ENCODE measurements at regions not wholly inside any gene's neighbourhood (a gene's known extent, or its start where the extent isn't known, plus 50 kb on each side); places are given as distances from the start of the nearest gene placed in this dataset.

DNA sequence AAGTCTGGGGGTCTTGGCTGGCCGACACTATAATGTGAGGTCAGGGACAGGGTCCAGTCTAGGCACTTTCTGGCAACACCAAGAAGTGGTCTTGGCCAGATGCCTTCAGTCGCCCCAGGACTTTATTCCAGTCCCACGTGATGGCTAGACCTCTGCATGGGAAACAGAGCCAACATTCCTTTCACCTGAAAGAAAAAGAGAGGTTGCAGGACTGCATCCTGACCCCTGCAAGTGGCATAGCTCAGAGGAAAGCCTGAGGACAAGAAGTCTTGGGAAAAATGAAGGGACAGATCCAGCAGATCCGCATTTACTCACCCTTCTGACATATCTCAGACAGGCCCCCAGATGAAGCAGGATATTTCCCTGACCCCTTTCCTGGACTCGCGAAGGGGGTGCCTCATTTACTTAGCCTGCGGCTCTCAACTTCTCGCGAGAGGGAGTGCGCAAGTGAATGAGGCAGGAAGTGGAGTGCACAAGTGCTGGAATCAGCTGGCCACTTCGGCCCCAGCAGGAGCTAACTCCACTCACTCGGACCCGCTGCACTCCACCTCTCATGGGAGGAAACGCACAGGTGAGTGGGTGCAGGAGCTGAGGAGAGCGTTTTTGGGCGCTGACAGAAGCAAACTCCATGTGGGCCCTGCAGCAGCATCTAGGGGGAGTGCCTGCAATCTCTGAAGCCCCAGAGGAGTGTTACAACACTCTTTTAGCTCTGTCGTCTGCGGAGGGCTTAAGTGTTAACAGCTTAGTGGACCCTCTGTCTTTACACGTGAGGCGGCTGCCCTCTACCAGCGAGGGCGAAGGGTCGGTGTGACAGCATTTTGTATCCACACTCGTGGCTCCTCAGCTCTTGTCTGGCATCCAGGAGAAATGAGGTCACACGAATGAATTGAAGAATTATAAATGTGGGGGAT is 916.2 kb upstream of the GHITM start:
- Histone ChIP-seq H3K36me3 (no peaks in the 10 kb centered on the region), H3K4me3 (no peak overlapping the region), H3K27ac (no peak overlapping the region), H3K4me1 (replicated peaks) (no peaks in the 10 kb centered on the region), H3K27me3 (replicated peaks; ENCODE audit: insufficient read depth) (no peaks in the 10 kb centered on the region), H3K9me3 (no peaks in the 10 kb centered on the region)
- 84% methylated on average over 25 of the region's 25 CpGs for WGBS
- DNase-seq (ENCODE audit: low spot score) = no peak
- intact Hi-C loops (cut with DNase I) = no loop called here
- TF ChIP-seq POLR2AphosphoS5 (IDR thresholded peaks at IDR 0.05) = no peak
- TF ChIP-seq POLR2A (IDR thresholded peaks at IDR 0.05) = no peak
- TF ChIP-seq, protein P1, sequence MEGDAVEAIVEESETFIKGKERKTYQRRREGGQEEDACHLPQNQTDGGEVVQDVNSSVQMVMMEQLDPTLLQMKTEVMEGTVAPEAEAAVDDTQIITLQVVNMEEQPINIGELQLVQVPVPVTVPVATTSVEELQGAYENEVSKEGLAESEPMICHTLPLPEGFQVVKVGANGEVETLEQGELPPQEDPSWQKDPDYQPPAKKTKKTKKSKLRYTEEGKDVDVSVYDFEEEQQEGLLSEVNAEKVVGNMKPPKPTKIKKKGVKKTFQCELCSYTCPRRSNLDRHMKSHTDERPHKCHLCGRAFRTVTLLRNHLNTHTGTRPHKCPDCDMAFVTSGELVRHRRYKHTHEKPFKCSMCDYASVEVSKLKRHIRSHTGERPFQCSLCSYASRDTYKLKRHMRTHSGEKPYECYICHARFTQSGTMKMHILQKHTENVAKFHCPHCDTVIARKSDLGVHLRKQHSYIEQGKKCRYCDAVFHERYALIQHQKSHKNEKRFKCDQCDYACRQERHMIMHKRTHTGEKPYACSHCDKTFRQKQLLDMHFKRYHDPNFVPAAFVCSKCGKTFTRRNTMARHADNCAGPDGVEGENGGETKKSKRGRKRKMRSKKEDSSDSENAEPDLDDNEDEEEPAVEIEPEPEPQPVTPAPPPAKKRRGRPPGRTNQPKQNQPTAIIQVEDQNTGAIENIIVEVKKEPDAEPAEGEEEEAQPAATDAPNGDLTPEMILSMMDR (IDR thresholded peaks at IDR 0.05) = no peak

DNA sequence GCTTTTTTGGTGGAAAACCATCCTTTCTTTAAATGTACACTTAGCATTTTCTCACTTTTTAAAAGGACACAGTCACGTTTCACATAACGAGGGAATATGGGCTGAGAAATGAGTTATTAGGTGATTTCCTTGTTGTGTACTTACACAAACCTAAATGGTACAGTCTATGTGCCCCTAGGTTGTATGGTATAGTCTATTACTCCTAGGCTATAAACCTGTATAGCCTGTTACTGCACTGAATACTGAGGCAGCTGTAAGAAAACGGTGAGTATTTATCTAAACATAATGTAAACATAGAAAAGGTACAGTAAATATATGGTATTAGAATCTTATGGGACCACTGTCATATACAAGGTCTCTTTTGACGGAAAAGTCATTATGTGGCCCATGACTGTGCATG is 913.5 kb upstream of the GHITM start:
- DNase-seq (ENCODE audit: low spot score) = no peak
- no peak for TF ChIP-seq POLR2AphosphoS5 (IDR thresholded peaks at IDR 0.05)
- TF ChIP-seq, protein P1 (IDR thresholded peaks at IDR 0.05) = no peak
- no peak for TF ChIP-seq POLR2A (IDR thresholded peaks at IDR 0.05)
- Histone ChIP-seq H3K4me3 (no peak overlapping the region), H3K27ac (no peak overlapping the region), H3K9me3 (no peaks in the 10 kb centered on the region), H3K36me3 (no peaks in the 10 kb centered on the region), H3K27me3 (replicated peaks; ENCODE audit: insufficient read depth) (no peaks in the 10 kb centered on the region), H3K4me1 (replicated peaks) (no peaks in the 10 kb centered on the region)
- 61% methylated on average over 4 of the region's 4 CpGs for WGBS
- intact Hi-C loops (cut with DNase I) = no loop called here

DNA sequence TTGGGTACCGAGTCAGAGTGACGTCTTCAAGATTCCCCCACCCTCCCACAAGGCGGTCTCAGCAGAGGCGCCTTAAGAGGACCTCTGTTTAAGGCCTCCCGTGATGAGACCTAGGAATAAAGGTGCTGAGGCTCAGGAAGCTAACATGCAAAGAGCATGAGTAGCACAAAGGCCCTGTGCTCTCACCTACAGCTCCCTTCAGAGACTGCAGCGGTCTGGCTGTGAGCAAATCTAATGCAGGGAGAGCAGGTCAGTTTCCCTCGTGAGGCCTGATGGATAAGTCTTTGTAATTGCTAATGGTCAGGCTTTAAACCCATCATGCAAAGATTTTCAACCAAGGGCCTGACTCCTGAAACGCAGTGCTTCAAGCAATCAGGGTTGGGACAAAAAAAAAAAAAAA is 909.3 kb upstream of the GHITM start:
- WGBS = 93% methylated on average over 8 of the region's 8 CpGs
- Histone ChIP-seq H3K27ac (no peak overlapping the region), H3K36me3 (no peaks in the 10 kb centered on the region), H3K27me3 (replicated peaks; ENCODE audit: insufficient read depth) (no peaks in the 10 kb centered on the region), H3K4me3 (no peak overlapping the region), H3K9me3 (no peaks in the 10 kb centered on the region), H3K4me1 (replicated peaks) (no peaks in the 10 kb centered on the region)
- intact Hi-C loops (cut with DNase I) = no loop called here
- TF ChIP-seq POLR2A (IDR thresholded peaks at IDR 0.05) = no peak
- no peak for DNase-seq (ENCODE audit: low spot score)

DNA sequence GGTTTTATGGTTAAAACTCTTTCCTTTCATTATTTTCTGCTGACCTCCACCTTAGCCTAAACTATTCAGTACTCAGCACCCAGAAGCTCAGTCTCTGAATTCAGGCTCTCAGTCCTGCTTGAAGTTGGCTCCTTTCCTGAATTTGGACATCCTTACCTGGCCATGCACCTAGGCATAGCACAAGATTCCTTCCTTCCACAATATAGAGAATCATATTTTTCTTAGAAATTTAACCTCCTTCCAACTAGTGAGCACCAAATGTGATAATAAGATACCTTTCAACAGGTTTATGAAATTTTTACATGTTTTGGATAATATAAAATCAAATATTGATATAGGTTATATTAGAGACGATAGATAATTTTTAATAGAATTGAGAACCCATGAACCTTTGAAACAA is 905.6 kb upstream of the GHITM start:
- DNase-seq (ENCODE audit: low spot score) = no peak
- no peaks in the 10 kb centered on the region for H3K9me3 ChIP-seq
- TF ChIP-seq POLR2AphosphoS5 (IDR thresholded peaks at IDR 0.05) = no peak
- TF ChIP-seq, protein P1 (IDR thresholded peaks at IDR 0.05) = no peak
- H3K4me1 ChIP-seq (replicated peaks) = no peaks in the 10 kb centered on the region
- WGBS = 25% methylated on average over 1 of the region's 1 CpG
- no peak overlapping the region for H3K4me3 ChIP-seq
- intact Hi-C loops (cut with DNase I) = no loop called here
- H3K36me3 ChIP-seq = no peaks in the 10 kb centered on the region
- H3K27ac ChIP-seq = no peak overlapping the region
- H3K27me3 ChIP-seq (replicated peaks; ENCODE audit: insufficient read depth) = no peaks in the 10 kb centered on the region

DNA sequence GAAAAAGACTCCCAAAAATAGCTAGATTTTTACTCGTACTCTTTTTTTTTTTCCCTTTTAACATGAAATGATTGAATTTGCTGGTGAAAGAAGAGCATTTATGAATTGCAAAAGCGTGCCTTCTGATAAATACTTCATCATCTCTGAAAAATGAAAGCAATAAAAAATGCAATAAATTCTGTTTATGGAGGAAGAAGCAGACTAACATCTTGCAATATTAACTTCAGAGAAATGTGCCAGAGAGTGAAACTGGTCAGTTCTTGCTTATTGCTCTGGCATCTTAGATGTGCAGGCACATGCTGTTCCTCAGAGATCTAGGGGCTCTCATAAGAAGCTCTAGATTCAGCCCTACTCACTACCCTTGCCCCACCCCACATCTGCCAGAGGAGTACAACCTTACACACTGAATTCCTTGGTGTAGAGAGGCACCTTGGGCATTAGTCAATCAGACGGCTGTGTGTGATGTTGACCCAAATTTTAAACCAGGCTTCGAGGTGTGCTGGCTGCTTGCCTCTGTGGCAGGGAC is 891.1 kb upstream of the GHITM start:
- H3K27ac ChIP-seq = no peak overlapping the region
- H3K9me3 ChIP-seq = no peaks in the 10 kb centered on the region
- H3K4me1 ChIP-seq (replicated peaks) = no peaks in the 10 kb centered on the region
- intact Hi-C loops (cut with DNase I) = no loop called here
- TF ChIP-seq, protein P1 (IDR thresholded peaks at IDR 0.05) = no peak
- TF ChIP-seq POLR2A (IDR thresholded peaks at IDR 0.05) (no peak), POLR2AphosphoS5 (IDR thresholded peaks at IDR 0.05) (no peak)
- 35% methylated on average over 4 of the region's 4 CpGs for WGBS
- no peak overlapping the region for H3K4me3 ChIP-seq
- H3K36me3 ChIP-seq = no peaks in the 10 kb centered on the region
- no peak for DNase-seq (ENCODE audit: low spot score)
- H3K27me3 ChIP-seq (replicated peaks; ENCODE audit: insufficient read depth) = no peaks in the 10 kb centered on the region

All from prostate gland (tissue), 2 donors.